H9 (cell line): ENCODE measurements at regions not wholly inside any gene's neighbourhood (a gene's known extent, or its start where the extent isn't known, plus 50 kb on each side); places are given as distances from the start of the nearest gene placed in this dataset.

Experiments used
- DNase-seq: peaks from one replicate; pipeline ENCODE4 v3.0.0-alpha.2; 2017
- H2AFZ ChIP-seq: one replicate; pipeline ENCODE4 v1.6.1; 2013; ENCODE audit warnings: mild to moderate bottlenecking, low read length, control low read depth, moderate library complexity
- H2AK5ac ChIP-seq: 2 replicates; pipeline ENCODE4 v1.6.1; 2013; ENCODE audit warnings: low read length, control low read depth, mixed read lengths; ENCODE audit not compliant: insufficient read length
- H2BK120ac ChIP-seq: one replicate; pipeline ENCODE4 v1.6.1; 2013; ENCODE audit warnings: low read depth, mild to moderate bottlenecking, low read length, control low read depth, inconsistent platforms; ENCODE audit not compliant: poor library complexity, severe bottlenecking
- H2BK12ac ChIP-seq: 2 replicates; pipeline ENCODE4 v1.6.1; 2013; ENCODE audit warnings: low read length, control low read depth, mixed read lengths, low read depth; ENCODE audit not compliant: insufficient read length
- H2BK15ac ChIP-seq: 2 replicates; pipeline ENCODE4 v1.6.1; 2013; ENCODE audit warnings: low read depth, low read length, control low read depth
- H2BK20ac ChIP-seq: one replicate; pipeline ENCODE4 v1.6.1; 2013; ENCODE audit warnings: low read depth, mild to moderate bottlenecking, low read length, control low read depth, inconsistent platforms; ENCODE audit not compliant: poor library complexity, severe bottlenecking
- H2BK5ac ChIP-seq: 2 replicates; pipeline ENCODE4 v1.6.1; 2013; ENCODE audit warnings: low read length, control low read depth, mixed read lengths; ENCODE audit not compliant: insufficient read length
- H3K14ac ChIP-seq: 2 replicates; pipeline ENCODE4 v1.6.1; 2013; ENCODE audit warnings: low read length, control low read depth; ENCODE audit not compliant: insufficient read depth
- H3K18ac ChIP-seq: 2 replicates; pipeline ENCODE4 v1.6.1; 2013; ENCODE audit warnings: low read depth, mild to moderate bottlenecking, mixed read lengths, low read length, control low read depth; ENCODE audit not compliant: insufficient read length
- H3K23ac ChIP-seq: 2 replicates; pipeline ENCODE4 v1.6.1; 2013; ENCODE audit warnings: low read length, control low read depth, mixed read lengths, low read depth; ENCODE audit not compliant: insufficient read length
- H3K23me2 ChIP-seq: 2 replicates; pipeline ENCODE4 v1.6.1; 2013; ENCODE audit warnings: low read depth, mild to moderate bottlenecking, mixed read lengths, low read length, control low read depth; ENCODE audit not compliant: insufficient read length, poor library complexity, severe bottlenecking
- H3K27ac ChIP-seq: 2 replicates; pipeline ENCODE4 v1.5.1; 2013; ENCODE audit warnings: low read length, control low read depth, mixed read lengths, low read depth; ENCODE audit not compliant: insufficient read length
- H3K27me3 ChIP-seq: 2 replicates; pipeline ENCODE4 v1.6.1; 2013; ENCODE audit warnings: low read length, control low read depth, inconsistent platforms; ENCODE audit not compliant: insufficient read depth
- H3K4ac ChIP-seq: 2 replicates; pipeline ENCODE4 v1.6.1; 2013; ENCODE audit warnings: low read depth, mild to moderate bottlenecking, control low read depth, inconsistent platforms, low read length, moderate library complexity
- H3K4me1 ChIP-seq: 2 replicates; pipeline ENCODE4 v1.6.1; 2013; ENCODE audit warnings: low read length, control low read depth, inconsistent platforms; ENCODE audit not compliant: insufficient read depth
- H3K4me2 ChIP-seq: 2 replicates; pipeline ENCODE4 v1.6.1; 2013; ENCODE audit warnings: low read length, control low read depth, mixed read lengths; ENCODE audit not compliant: insufficient read length, insufficient read depth
- H3K56ac ChIP-seq: 2 replicates; pipeline ENCODE4 v1.6.1; 2013; ENCODE audit warnings: low read depth, mild to moderate bottlenecking, mixed read lengths, low read length, control low read depth; ENCODE audit not compliant: insufficient read length
- H3K79me1 ChIP-seq: 2 replicates; pipeline ENCODE4 v1.6.1; 2013; ENCODE audit warnings: low read depth, mild to moderate bottlenecking, moderate library complexity, low read length, control low read depth, inconsistent platforms; ENCODE audit not compliant: insufficient read depth, poor library complexity, severe bottlenecking
- H3K79me2 ChIP-seq: 2 replicates; pipeline ENCODE4 v1.6.1; 2013; ENCODE audit warnings: low read length, control low read depth, inconsistent platforms; ENCODE audit not compliant: insufficient read depth
- H3K9ac ChIP-seq: 2 replicates; pipeline ENCODE4 v1.6.1; 2013; ENCODE audit warnings: low read length, control low read depth, mixed read lengths; ENCODE audit not compliant: insufficient read length; ENCODE audit errors: extremely low read depth
- H3K9me3 ChIP-seq: one replicate; pipeline ENCODE4 v1.6.1; 2013; ENCODE audit warnings: low read depth, low read length, inconsistent platforms; ENCODE audit not compliant: control insufficient read depth
- H3T11ph ChIP-seq: one replicate; pipeline ENCODE4 v1.6.1; 2013; ENCODE audit warnings: mild to moderate bottlenecking, low read length, control low read depth, inconsistent platforms
- H4K20me1 ChIP-seq: one replicate; pipeline ENCODE4 v1.6.1; 2013; ENCODE audit not compliant: control insufficient read depth, insufficient read length, insufficient read depth
- H4K5ac ChIP-seq: 2 replicates; pipeline ENCODE4 v1.6.1; 2013; ENCODE audit warnings: low read depth, mild to moderate bottlenecking, mixed read lengths, low read length, control low read depth; ENCODE audit not compliant: insufficient read length
- H4K8ac ChIP-seq: replicated peaks from 2 replicates; pipeline ENCODE4 v1.6.1; 2013; ENCODE audit warnings: low read length, control low read depth, mixed read lengths, low read depth; ENCODE audit not compliant: insufficient read length
- H4K91ac ChIP-seq: 2 replicates; pipeline ENCODE4 v1.6.1; 2013; ENCODE audit warnings: low read depth, mild to moderate bottlenecking, moderate library complexity, mixed read lengths, low read length, control low read depth; ENCODE audit not compliant: insufficient read length
- H3K27ac Mint-ChIP-seq, 3 experiments: 2 replicates in 2 of 3; 3 replicates in 1 of 3; pipeline ENCODE4 v1.8.0; 2020 to 2021; ENCODE audit warnings: mixed read lengths in 3 of 3, mild to moderate bottlenecking in 1 of 3, moderate library complexity in 1 of 3
- H3K27me3 Mint-ChIP-seq: 2 replicates; pipeline ENCODE4 v1.8.0; 2021; ENCODE audit warnings: low read depth, mild to moderate bottlenecking, moderate library complexity, mixed read lengths
- H3K36me3 Mint-ChIP-seq, 3 experiments: 2 replicates in 2 of 3; 3 replicates in 1 of 3; pipeline ENCODE4 v1.8.0; 2020 to 2021; ENCODE audit warnings: low read depth in 3 of 3, mixed read lengths in 3 of 3; ENCODE audit not compliant: insufficient read depth in 1 of 3
- H3K4me1 Mint-ChIP-seq, 2 experiments: 2 replicates each; pipeline ENCODE4 v1.8.0; 2020; ENCODE audit warnings: mixed read lengths in 2 of 2
- H3K4me3 Mint-ChIP-seq, 2 experiments: 2 replicates in 1 of 2; 3 replicates in 1 of 2; pipeline ENCODE4 v1.8.0; 2020 to 2021; ENCODE audit warnings: mild to moderate bottlenecking in 2 of 2, mixed read lengths in 2 of 2, moderate library complexity in 1 of 2
- H3K9me3 Mint-ChIP-seq, 2 experiments: 2 replicates in 1 of 2; 3 replicates in 1 of 2; pipeline ENCODE4 v1.8.0; 2020; ENCODE audit warnings: mild to moderate bottlenecking in 2 of 2, mixed read lengths in 2 of 2, moderate library complexity in 1 of 2
- WGBS: extraction: QIAGEN DNeasy Blood & Tissue Kit; methylation state at CpG from one replicate; pipeline ENCODE4 v1.1.7; 2013; ENCODE audit warnings: missing lambda C conversion rate, low lambda C conversion rate, mixed read lengths; ENCODE audit not compliant: insufficient read length; ENCODE audit errors: extremely low coverage; 5-methylcytosine and 5-hydroxymethylcytosine counted together
- TF ChIP-seq, protein P1 (sequence below): fragments of 200-600 bp; sonication (generic); conservative IDR thresholded peaks from 3 replicates; pipeline ENCODE4 v1.8.0; 2021; ENCODE audit warnings: antibody characterized with exemption, mild to moderate bottlenecking

GRCh38 chr7:148492157-148492860 is 98.3 kb upstream of the C7orf33 start:
- H2AK5ac ChIP-seq: no peak overlapping the region
- WGBS: no CpG with 5 or more reads among the region's 3 CpGs
- TF ChIP-seq, protein P1, sequence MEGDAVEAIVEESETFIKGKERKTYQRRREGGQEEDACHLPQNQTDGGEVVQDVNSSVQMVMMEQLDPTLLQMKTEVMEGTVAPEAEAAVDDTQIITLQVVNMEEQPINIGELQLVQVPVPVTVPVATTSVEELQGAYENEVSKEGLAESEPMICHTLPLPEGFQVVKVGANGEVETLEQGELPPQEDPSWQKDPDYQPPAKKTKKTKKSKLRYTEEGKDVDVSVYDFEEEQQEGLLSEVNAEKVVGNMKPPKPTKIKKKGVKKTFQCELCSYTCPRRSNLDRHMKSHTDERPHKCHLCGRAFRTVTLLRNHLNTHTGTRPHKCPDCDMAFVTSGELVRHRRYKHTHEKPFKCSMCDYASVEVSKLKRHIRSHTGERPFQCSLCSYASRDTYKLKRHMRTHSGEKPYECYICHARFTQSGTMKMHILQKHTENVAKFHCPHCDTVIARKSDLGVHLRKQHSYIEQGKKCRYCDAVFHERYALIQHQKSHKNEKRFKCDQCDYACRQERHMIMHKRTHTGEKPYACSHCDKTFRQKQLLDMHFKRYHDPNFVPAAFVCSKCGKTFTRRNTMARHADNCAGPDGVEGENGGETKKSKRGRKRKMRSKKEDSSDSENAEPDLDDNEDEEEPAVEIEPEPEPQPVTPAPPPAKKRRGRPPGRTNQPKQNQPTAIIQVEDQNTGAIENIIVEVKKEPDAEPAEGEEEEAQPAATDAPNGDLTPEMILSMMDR: no peak
- Mint-ChIP-seq H3K4me3 (no peak overlapping the region), H3K9me3 (peaks cover 11 to 16% of the 10 kb centered on the region in 2 experiments), H3K4me1 (peaks cover 9 to 11% of the 10 kb centered on the region in 2 experiments), H3K27ac (no peak overlapping the region), H3K36me3 (peaks cover 0 to 8% (median 1%) of the 10 kb centered on the region in 3 experiments; a peak in 3 of 7 replicates), H3K27me3 (0 out of 2 replicates have a peak, but pooled peaks cover 2% of the 10 kb centered on the region)
- H3K79me1 ChIP-seq: no peaks in the 10 kb centered on the region
- H2BK12ac ChIP-seq: no peak overlapping the region
- DNase-seq: no peak
- no peak overlapping the region for H2AFZ ChIP-seq
- H2BK20ac ChIP-seq: no peak overlapping the region
- no peak overlapping the region for H3T11ph ChIP-seq
- H2BK15ac ChIP-seq: no peak overlapping the region
- no peak overlapping the region for H3K18ac ChIP-seq
- no peak overlapping the region for H2BK120ac ChIP-seq
- H3K4me2 ChIP-seq: no peak overlapping the region
- no peaks in the 10 kb centered on the region for H3K9me3 ChIP-seq
- no peak overlapping the region for H3K9ac ChIP-seq
- no peak overlapping the region for H3K4ac ChIP-seq
- H3K27me3 ChIP-seq: no peaks in the 10 kb centered on the region
- H2BK5ac ChIP-seq: no peak overlapping the region
- H4K20me1 ChIP-seq: no peaks in the 10 kb centered on the region
- no peak overlapping the region for H3K14ac ChIP-seq
- H3K23me2 ChIP-seq: no peaks in the 10 kb centered on the region
- H4K8ac ChIP-seq: no peak overlapping the region
- H3K23ac ChIP-seq: no peak overlapping the region
- H3K79me2 ChIP-seq: no peaks in the 10 kb centered on the region
- no peaks in the 10 kb centered on the region for H3K4me1 ChIP-seq
- H3K27ac ChIP-seq: no peak overlapping the region
- H4K5ac ChIP-seq: no peak overlapping the region
- H3K56ac ChIP-seq: no peak overlapping the region
- no peak overlapping the region for H4K91ac ChIP-seq
